ENCODE measurements at regions not wholly inside any gene's neighbourhood (a gene's known extent, or its start where the extent isn't known, plus 50 kb on each side); places are given as distances from the start of the nearest gene placed in this dataset.

DNA sequence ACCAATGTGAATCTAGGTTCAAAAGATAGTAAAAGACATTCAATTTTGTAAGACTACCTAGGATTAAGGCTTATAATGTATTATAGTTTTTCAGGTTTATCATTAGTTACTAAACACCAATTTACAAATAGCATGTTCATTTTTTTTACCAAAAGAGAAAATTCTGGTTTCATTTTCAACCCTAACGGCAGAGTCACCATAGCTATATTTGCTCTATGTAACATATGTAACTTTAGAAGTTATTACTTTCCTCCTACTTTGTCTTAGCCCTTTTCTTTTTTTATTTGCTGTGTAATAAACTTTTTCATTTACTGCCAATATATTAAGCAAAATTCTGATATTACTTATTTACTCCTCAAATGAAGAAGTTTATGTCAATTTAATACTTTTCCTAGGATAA lies 639.6 kb downstream of the ARAP2 start:
- no peak for DNase-seq

- no peak for DNase-seq
Observed at GRCh38 chr4:35608205-35608604, 636.1 kb downstream of the ARAP2 start.

- no peak for DNase-seq
Observed at GRCh38 chr4:35614120-35614519, 630.2 kb downstream of the ARAP2 start.

DNA sequence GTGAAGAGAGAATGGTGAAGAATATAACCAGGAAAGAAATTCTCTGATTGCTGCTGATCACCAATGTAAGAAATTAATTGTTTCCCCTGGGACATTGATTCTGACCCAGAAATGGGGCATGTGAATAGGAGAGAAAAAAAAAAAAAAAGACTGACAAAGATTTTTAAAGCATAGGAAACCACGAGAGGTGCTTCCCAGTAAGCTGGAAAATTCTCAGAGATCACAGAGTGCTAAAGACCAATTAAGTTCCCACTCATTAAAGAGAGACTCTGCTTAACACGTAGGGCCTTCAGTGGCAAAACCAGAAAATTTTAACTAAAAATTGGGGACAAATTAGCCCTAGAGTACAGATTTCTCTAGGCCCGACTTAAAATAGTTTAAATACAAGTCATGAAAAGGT lies 604.4 kb downstream of the ARAP2 start:
- DNase-seq = no peak

GRCh38 chr4:35643661-35644060 lies 600.7 kb downstream of the ARAP2 start:
- no peak for DNase-seq

DNA sequence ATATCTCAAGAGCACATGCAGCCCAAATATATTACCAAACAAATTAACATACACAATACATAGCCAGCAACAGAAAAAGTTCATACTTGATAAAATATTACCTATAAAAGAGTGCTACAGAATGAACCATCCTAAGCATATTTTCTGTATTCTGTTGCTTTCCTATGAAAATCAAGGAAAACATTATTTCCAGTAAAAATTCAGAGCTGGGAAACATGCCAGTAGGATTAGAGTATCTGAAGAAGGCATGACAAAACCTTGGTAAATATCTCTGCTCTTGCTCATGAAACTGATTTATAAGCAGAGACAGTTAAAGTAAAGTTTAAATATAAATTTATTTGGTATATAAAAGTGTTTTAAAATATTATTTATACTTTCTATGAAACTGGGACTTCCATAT lies 599.7 kb downstream of the ARAP2 start:
- no peak for DNase-seq

GRCh38 chr4:35649011-35649410 lies 595.3 kb downstream of the ARAP2 start:
- DNase-seq = no peak

DNA sequence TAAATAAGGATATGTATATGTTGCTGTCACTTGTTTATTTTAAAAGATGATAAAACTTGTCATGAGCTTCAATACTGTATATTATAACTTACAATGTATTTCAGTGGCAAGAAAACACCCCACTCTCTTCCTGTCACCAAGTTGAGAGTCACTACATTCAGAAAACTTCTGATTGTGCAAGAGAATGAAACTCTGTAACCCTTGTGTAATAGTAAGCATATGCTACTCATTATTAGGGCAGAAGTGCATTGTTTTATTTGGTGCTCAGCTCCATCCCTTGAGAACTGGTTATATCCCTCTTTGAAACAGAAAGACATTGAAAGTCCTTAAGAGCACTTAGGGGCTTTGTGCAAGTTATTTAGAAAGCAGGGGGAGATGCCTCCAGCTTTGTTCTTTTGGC lies 594.5 kb downstream of the ARAP2 start:
- no peak for DNase-seq

- no peak for DNase-seq
Observed at GRCh38 chr4:35652197-35652596, 592.1 kb downstream of the ARAP2 start.

DNA sequence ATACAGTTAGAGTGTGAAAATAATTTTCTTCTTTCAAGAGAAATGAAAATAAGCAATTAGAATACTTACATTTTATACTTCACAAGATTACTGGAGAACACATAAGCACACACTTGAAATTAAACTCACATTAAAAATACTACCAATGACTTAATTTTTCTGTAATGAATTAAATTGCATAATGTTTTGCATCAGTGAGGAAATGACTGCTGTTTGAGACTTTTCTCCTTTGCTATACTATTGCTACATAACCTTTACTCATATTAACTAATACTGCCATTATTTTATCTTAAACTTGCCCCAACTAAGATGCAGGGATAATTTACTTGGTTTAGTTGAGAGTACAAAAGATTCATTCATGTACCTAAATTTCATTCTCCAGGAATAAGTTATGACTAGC lies 590.9 kb downstream of the ARAP2 start:
- no peak for DNase-seq

DNA sequence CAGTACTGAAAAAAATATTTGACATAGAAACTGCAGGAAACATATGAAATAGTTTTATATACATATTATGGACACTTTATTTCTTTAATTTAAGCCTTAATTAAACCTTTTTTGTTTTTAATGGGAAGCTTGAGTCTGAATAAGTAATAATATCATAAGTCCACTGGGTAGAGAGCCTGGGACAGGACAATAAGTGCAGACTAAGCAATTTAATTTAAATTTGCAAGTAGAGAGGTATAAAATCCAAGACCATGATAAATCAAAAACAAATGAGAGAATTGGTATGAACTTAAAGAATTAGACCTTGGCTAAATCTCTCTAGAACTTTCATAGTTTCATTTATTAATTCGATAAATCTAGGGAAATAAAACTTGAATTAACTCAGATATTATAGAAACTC lies 571.2 kb downstream of the ARAP2 start:
- DNase-seq = no peak

- no peak for DNase-seq
Observed at GRCh38 chr4:35684755-35685154, 559.6 kb downstream of the ARAP2 start.

- no peak for DNase-seq
Observed at GRCh38 chr4:35689870-35690269, 554.4 kb downstream of the ARAP2 start.

DNA sequence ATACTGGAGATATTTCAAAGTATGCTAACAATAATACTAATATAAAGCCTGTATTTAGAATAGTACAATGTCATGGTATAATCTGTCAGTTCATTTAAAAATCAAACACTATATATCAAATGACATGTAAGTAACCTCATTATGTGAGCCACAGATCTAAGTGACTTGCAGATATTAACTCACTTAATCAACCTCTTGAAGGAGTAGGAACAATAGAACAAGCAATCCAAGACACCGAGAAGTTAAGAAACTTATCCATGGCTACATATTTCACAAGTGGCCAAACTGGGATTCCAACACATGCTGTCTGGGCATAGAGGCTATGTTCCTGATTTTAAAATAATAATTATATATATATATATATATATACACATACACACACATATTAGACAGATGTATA lies 554.0 kb downstream of the ARAP2 start:
- DNase-seq = no peak

DNA sequence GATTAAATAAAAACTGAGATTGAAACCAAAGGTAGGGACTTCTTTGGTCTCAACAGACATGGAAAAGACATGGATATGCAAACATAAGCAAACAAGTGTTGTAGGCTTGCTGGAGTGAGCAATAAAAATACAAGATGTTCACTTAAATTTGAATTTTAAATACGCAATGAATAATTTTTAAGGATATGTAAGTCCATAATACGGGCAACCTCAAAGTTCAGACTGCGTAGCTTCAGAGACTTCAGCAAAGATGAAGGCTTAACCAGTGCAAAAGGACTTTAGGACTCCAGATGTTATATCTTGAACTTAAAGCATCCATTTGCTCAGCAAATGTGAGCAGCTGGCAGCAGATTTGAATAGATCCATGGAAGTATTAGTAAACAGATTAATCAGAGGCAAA lies 549.3 kb downstream of the ARAP2 start:
- DNase-seq = no peak

DNA sequence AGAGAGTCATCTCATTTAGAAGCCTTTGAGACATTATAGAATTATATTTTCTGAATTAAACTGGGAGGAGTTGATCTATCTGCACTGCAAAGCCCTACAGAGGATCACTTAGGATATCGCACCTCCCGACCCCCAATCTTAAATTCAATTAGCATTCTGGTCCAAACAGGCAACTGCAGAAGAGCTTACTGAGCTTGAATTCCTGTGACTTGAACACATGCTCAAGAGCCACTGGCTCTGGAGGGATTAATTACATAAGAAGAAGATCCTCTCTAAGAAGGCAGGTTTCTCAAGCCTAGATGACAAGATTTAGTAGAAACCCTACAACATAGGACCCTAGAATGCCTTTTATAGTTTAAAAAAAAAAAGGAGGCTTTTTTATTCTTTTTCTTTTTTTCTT lies 548.9 kb downstream of the ARAP2 start:
- no peak for DNase-seq

DNA sequence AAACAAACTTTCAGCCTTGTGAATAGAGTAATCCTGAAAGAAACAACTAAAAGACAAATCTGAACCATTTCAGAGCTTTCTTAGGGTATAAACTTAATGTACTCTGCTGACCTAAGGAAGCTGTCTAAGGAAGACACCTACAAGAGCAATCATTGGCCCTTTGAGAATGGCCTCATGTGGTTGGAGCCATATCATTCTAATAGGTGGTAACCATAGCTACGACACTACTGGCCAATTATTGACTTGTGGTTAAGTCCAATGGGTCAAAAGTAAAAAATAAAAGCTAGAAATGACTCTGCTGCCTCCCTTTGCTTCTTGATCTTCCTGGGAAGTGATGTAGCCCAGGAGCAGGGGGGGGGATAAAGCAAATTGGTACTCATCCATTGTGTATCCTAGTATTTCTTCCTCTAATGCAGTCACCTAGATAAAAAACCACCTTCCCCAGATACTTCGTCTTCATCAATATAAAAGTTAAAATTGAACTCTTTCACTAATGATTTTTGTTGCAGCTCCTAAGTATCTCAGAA lies 547.0 kb downstream of the ARAP2 start:
- no peak for DNase-seq

DNA sequence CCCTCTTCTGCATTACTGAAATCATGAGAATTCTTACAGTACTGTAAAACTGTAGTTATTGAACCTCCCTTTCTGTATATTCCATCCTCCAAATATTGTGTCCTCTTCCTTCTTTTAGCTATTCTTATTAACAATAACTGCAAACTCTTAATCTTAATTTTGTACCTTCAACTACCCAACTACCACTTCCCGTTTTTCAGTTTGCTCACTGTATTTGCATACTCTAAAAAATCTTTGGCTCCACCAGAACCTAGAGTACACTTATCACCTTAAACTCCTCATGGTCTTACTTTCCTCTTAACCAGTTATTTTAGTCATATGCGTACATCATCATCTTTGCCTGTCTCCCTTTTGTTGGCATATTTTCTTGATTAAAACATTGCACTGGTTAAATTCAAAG lies 543.7 kb downstream of the ARAP2 start:
- no peak for DNase-seq

- DNase-seq = no peak
Observed at GRCh38 chr4:35709080-35709479, 535.2 kb downstream of the ARAP2 start.

DNA sequence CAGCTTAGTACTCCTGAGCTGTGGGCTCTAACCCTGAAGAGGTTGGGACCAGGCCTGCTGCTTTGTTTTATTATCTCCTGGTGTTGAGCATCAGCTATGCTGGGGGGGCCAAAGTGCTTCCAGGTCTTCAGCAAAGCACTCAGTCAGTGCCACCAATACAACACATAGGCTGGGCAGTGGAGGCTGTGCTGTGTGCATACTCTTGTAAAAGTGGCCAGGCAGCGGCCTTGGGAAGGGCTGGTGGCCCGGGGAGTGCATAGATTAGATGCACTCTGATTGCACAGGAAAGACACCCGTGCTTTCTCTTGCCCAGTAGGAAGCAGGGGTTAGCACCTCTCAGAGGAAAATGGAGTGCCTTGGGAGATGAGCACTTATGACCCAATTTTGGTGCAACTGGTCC lies 534.0 kb downstream of the ARAP2 start:
- no peak for DNase-seq

DNA sequence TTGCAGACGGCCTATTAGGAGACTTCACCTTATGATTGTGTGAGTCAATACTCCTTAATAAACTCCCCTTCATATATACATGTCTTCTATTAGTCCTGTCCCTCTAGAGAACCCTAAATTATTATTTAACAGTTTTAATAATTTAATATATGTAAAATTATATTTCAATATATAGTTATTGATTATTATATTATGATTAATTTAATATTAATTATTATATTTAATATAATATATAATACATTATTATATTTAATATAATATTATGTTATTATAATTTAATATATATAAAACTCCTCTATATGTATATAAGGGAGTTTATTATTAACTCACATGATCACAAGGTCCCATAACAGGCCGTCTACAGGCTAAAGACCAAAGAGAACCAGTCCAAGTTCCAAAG lies 533.2 kb downstream of the ARAP2 start:
- DNase-seq = no peak

DNA sequence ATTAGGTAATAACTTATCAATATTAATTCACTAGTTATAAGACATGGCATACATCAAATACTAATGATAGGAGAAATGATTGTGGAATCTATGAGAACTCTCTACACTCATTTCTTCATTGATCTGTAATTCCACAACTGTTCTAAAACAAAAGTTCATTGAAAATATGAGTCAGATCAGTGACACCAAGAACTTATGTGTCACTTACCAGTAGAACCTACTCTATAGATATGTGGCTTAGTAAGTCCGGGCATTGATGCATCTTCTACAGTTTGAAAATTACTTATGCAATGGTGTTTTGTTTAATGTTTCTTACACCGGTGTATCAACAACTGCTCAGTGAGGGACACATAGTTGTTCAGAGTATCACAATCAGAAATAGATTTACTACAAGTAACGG lies 520.3 kb downstream of the ARAP2 start:
- DNase-seq = no peak

DNA sequence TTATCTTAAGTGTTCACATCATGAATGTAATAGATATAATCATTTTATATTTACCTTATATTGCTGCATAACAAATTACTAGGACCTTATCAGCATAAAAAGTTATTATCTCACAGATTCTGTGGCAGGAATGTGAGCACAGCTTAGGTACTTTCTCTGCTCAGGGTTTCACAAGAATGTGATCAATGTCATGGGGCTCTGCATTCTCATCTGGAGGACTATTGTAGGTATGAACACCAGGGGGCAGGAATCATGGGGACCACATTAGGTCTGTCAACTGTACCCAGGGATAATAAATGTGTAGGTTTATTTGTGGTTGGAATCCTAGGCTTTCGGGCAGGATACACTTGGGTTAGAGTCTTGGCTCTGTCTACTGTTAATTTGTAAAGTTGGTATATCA lies 519.2 kb downstream of the ARAP2 start:
- DNase-seq = no peak

DNA sequence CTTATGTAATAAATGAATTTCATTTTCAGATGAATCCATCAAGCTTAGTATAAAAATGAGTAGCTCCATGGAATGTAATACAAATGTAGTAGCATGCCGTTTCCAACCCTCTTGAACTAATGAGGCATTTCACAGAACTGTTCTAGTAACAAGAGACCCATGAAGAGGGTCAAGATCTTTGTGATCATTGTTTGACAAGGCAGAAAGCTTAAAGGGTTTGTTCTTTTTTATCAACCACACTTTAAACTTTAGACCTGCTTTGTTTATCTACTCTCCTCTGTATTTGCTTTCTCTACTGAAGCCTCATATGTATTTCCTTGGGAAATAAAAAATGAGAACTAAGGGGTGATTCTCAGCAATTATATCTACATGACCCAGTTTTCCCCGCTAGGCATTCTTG lies 513.9 kb downstream of the ARAP2 start:
- no peak for DNase-seq

- no peak for DNase-seq
Observed at GRCh38 chr4:35734381-35735098, 509.8 kb downstream of the ARAP2 start.

Data from NCI-H2171 treated with DMSO at 0.1 percent for 48 hours (cell line).